SK-N-MC (cell line): ENCODE measurements at regions not wholly inside any gene's neighbourhood (a gene's known extent, or its start where the extent isn't known, plus 50 kb on each side); places are given as distances from the start of the nearest gene placed in this dataset.

Source experiments
- EZH2 ChIP-seq: fragments of 200-600 bp; sonication (generic); IDR thresholded peaks from one replicate; pipeline ENCODE4 v1.6.1; 2017; ENCODE audit warnings: antibody characterized with exemption
- FOXP2 ChIP-seq: optimal IDR thresholded peaks from 2 replicates; pipeline ENCODE3; 2011; ENCODE audit warnings: mild to moderate bottlenecking, moderate library complexity; ENCODE audit not compliant: insufficient read depth; ENCODE audit errors: extremely low read length, control extremely low read depth
- POLR2AphosphoS5 ChIP-seq: IDR thresholded peaks from 2 replicates; pipeline ENCODE4 v1.6.1; 2012; ENCODE audit warnings: mild to moderate bottlenecking, low read depth, low read length, borderline replicate concordance

- TF ChIP-seq EZH2 = no peak
- no peak for TF ChIP-seq POLR2AphosphoS5
- TF ChIP-seq FOXP2 = no peak
Observed at GRCh38 chr4:16413814-16414555, 187.7 kb upstream of the TAPT1 start.
